Colonic mucosa (tissue), 4 donors: ENCODE measurements at regions not wholly inside any gene's neighbourhood (a gene's known extent, or its start where the extent isn't known, plus 50 kb on each side); places are given as distances from the start of the nearest gene placed in this dataset.

Source experiments
- DNase-seq: peaks from one replicate; pipeline ENCODE4 v3.0.0-alpha.2; 2020
- H3K27ac ChIP-seq: fragments of 200-600 bp; one replicate; pipeline ENCODE4 v1.8.0; 2021
- H3K27me3 ChIP-seq: fragments of 200-600 bp; one replicate; pipeline ENCODE4 v1.8.0; 2021
- H3K36me3 ChIP-seq: fragments of 200-600 bp; one replicate; pipeline ENCODE4 v1.8.0; 2021
- H3K4me1 ChIP-seq: fragments of 200-600 bp; one replicate; pipeline ENCODE4 v1.8.0; 2021; ENCODE audit warnings: mild to moderate bottlenecking
- H3K4me3 ChIP-seq: fragments of 200-600 bp; one replicate; pipeline ENCODE4 v1.8.0; 2021
- H3K9ac ChIP-seq, 2 donors: one replicate each; pipeline ENCODE4 v1.7.0; 2013; ENCODE audit warnings: control low read depth in 2 of 2, low read depth in 2 of 2, low read length in 2 of 2
- H3K9me3 ChIP-seq: fragments of 200-600 bp; one replicate; pipeline ENCODE4 v1.8.0; 2021
- CTCF ChIP-seq: fragments of 200-600 bp; IDR thresholded peaks from one replicate; pipeline ENCODE4 v1.8.0; 2022; ENCODE audit warnings: antibody characterized with exemption, mild to moderate bottlenecking
- intact Hi-C: fragments of 100-400 bp; cut with DNase I; formaldehyde crosslinking; loops from one replicate; pipeline ENCODE4 v1.14.1; 2022
- donor health status: healthy.
- donor health status: DM: no; HTN: no; CAD: no.
- donor health status: DM: no; HTN: no; CAD: no.

- no peak for DNase-seq
- Histone ChIP-seq H3K4me1 (no peaks in the 10 kb centered on the region), H3K9ac (no peak overlapping the region), H3K27me3 (no peaks in the 10 kb centered on the region), H3K9me3 (no peaks in the 10 kb centered on the region), H3K36me3 (no peaks in the 10 kb centered on the region), H3K27ac (no peak overlapping the region), H3K4me3 (no peak overlapping the region)
- no peak for TF ChIP-seq CTCF
- intact Hi-C loops: no loop called here
These were observed 427.6 kb upstream of the MDFIC2 start for GRCh38 chr3:70740071-70740470.

- TF ChIP-seq CTCF: no peak
- no peaks in the 10 kb centered on the region for H3K27me3 ChIP-seq
- no peaks in the 10 kb centered on the region for H3K36me3 ChIP-seq
- no peak for DNase-seq
- intact Hi-C loops: no loop called here
- H3K27ac ChIP-seq: no peak overlapping the region
- no peak overlapping the region for H3K4me3 ChIP-seq
- no peaks in the 10 kb centered on the region for H3K4me1 ChIP-seq
- H3K9me3 ChIP-seq: no peaks in the 10 kb centered on the region
- no peak overlapping the region for H3K9ac ChIP-seq
These were observed 425.8 kb upstream of the MDFIC2 start for GRCh38 chr3:70738291-70738681.

- TF ChIP-seq CTCF: no peak
- intact Hi-C loops: no loop called here
- Histone ChIP-seq H3K27ac (no peak overlapping the region), H3K36me3 (no peaks in the 10 kb centered on the region), H3K9me3 (no peaks in the 10 kb centered on the region), H3K4me3 (no peak overlapping the region), H3K27me3 (no peaks in the 10 kb centered on the region), H3K9ac (no peak overlapping the region), H3K4me1 (no peaks in the 10 kb centered on the region)
- DNase-seq: peak; percentile 17
These were observed 425.3 kb upstream of the MDFIC2 start for GRCh38 chr3:70737666-70738290.

- Histone ChIP-seq H3K4me1 (no peaks in the 10 kb centered on the region), H3K27ac (no peak overlapping the region), H3K9me3 (no peaks in the 10 kb centered on the region), H3K9ac (no peak overlapping the region), H3K4me3 (no peak overlapping the region), H3K27me3 (no peaks in the 10 kb centered on the region), H3K36me3 (no peaks in the 10 kb centered on the region)
- intact Hi-C loops: no loop called here
- DNase-seq: no peak
- TF ChIP-seq CTCF: no peak
These were observed 423.6 kb upstream of the MDFIC2 start for GRCh38 chr3:70736009-70736408.

GRCh38 chr3:70734756-70735155 is 422.3 kb upstream of the MDFIC2 start:
- Histone ChIP-seq H3K4me3 (no peak overlapping the region), H3K36me3 (no peaks in the 10 kb centered on the region), H3K4me1 (no peaks in the 10 kb centered on the region), H3K9ac (no peak overlapping the region), H3K27ac (no peak overlapping the region), H3K27me3 (no peaks in the 10 kb centered on the region), H3K9me3 (no peaks in the 10 kb centered on the region)
- no peak for TF ChIP-seq CTCF
- intact Hi-C loops: no loop called here
- DNase-seq: no peak
